Prostate gland (tissue), 2 donors: ENCODE measurements at regions not wholly inside any gene's neighbourhood (a gene's known extent, or its start where the extent isn't known, plus 50 kb on each side); places are given as distances from the start of the nearest gene placed in this dataset.
A peak's percentile ranks its signal among the peaks of the same experiment; 100 is the strongest.

ENCODE experiments used
- DNase-seq: peaks from one replicate; pipeline ENCODE4 v3.0.0-alpha.2; 2019; ENCODE audit warnings: low spot score
- H3K27ac ChIP-seq, 2 donors: fragments of 200-600 bp; sonication (generic); 2 replicates each; pipeline ENCODE4 v1.5.1; 2017 to 2019
- H3K27me3 ChIP-seq: fragments of 200-600 bp; sonication (generic); replicated peaks from 2 replicates; pipeline ENCODE4 v1.5.1; 2019; ENCODE audit not compliant: insufficient read depth
- H3K36me3 ChIP-seq, 2 donors: fragments of 200-600 bp; sonication (generic); 1 replicate in 1 of 2; 2 replicates in 1 of 2; pipeline versions ENCODE4 v1.5.1 to v1.8.1; 2017 to 2019
- H3K4me1 ChIP-seq: fragments of 200-600 bp; sonication (generic); replicated peaks from 2 replicates; pipeline ENCODE4 v1.5.1; 2019
- H3K4me3 ChIP-seq, 2 donors: fragments of 200-600 bp; sonication (generic); 2 replicates each; pipeline ENCODE4 v1.5.1; 2017 to 2019
- H3K9me3 ChIP-seq: fragments of 200-600 bp; sonication (generic); 2 replicates; pipeline ENCODE4 v1.5.1; 2017
- POLR2A ChIP-seq: fragments of 450-650 bp; IDR thresholded peaks from one replicate; pipeline ENCODE4 v1.6.1; 2016; ENCODE audit warnings: antibody characterized with exemption, mild to moderate bottlenecking
- POLR2AphosphoS5 ChIP-seq: sonication (generic); formaldehyde crosslinking; IDR thresholded peaks from one replicate; pipeline ENCODE4 v1.6.1; 2017; ENCODE audit warnings: antibody characterized with exemption
- WGBS: methylation state at CpG from one replicate; pipeline ENCODE4 v1.1.5; 2018; 5-methylcytosine and 5-hydroxymethylcytosine counted together
- intact Hi-C: fragments of 100-400 bp; cut with DNase I; formaldehyde crosslinking; loops from one replicate; pipeline ENCODE4 v1.14.2; 2022
- TF ChIP-seq, protein P1 (sequence below), 4 experiments: fragments of 200-600 bp in 2 of 4; fragments of 450-650 bp in 2 of 4; sonication (generic) in 2 of 4; IDR thresholded peaks; 1 replicate in 3 of 4; 2 replicates in 1 of 4; pipeline ENCODE4 v1.5.1; 2016 to 2019; ENCODE audit warnings: antibody characterized with exemption in 4 of 4, mild to moderate bottlenecking in 2 of 4, moderate library complexity in 2 of 4

DNA sequence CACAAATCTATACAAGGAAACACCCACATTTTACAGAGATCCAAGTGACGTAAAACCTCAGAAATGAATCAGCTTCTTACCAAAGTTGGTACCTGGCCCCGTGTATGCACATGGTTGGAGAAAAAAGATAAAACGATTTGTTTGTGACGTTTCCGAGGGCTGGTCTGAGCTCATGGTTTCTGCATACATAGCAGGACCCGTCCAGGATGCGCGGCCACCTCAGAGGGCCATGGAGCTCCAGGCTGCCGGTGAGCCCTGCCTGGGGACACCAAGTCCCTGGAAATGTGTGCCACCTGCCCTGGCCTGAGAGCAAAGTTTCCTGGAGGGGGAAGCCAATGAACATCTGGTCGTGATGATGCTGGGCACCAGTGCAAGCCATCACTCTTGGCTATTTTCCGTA lies 402.6 kb upstream of the MKI67 start:
- TF ChIP-seq POLR2AphosphoS5 (no peak), POLR2A (no peak)
- TF ChIP-seq, protein P1, sequence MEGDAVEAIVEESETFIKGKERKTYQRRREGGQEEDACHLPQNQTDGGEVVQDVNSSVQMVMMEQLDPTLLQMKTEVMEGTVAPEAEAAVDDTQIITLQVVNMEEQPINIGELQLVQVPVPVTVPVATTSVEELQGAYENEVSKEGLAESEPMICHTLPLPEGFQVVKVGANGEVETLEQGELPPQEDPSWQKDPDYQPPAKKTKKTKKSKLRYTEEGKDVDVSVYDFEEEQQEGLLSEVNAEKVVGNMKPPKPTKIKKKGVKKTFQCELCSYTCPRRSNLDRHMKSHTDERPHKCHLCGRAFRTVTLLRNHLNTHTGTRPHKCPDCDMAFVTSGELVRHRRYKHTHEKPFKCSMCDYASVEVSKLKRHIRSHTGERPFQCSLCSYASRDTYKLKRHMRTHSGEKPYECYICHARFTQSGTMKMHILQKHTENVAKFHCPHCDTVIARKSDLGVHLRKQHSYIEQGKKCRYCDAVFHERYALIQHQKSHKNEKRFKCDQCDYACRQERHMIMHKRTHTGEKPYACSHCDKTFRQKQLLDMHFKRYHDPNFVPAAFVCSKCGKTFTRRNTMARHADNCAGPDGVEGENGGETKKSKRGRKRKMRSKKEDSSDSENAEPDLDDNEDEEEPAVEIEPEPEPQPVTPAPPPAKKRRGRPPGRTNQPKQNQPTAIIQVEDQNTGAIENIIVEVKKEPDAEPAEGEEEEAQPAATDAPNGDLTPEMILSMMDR (IDR thresholded peaks at IDR 0.05) = no peak
- Histone ChIP-seq H3K4me3 (no peak overlapping the region), H3K4me1 (no peaks in the 10 kb centered on the region), H3K27ac (no peak overlapping the region), H3K27me3 (peaks cover 3% of the 10 kb centered on the region), H3K36me3 (no peaks in the 10 kb centered on the region), H3K9me3 (no peaks in the 10 kb centered on the region)
- no peak for DNase-seq
- 78% methylated on average over 11 of the region's 11 CpGs for WGBS
- intact Hi-C loops = no loop called here

DNA sequence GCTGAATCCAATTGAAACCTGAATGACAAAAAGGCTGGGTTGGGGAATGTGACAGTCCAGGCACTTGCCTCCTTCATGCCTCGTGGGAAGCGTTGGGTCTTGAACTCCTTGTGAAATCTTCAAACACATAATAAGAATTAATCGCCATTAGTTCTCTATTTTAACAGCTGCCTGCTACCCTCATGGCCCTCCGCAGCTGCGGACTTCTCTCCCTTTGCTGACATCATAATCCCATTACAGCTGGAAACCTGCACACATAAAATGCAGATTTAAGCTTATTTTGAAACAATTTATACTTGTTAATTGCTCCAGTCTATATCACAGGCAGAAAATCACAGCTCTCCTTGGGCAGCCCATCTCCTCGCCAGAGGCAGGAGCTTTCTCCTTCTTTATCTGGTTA lies 403.0 kb upstream of the MKI67 start:
- Histone ChIP-seq H3K27me3 (peaks cover 3% of the 10 kb centered on the region), H3K4me3 (no peak overlapping the region), H3K4me1 (no peaks in the 10 kb centered on the region), H3K9me3 (no peaks in the 10 kb centered on the region), H3K36me3 (no peaks in the 10 kb centered on the region), H3K27ac (no peak overlapping the region)
- TF ChIP-seq, protein P1 (IDR thresholded peaks at IDR 0.05) = no peak
- TF ChIP-seq POLR2AphosphoS5 (no peak), POLR2A (no peak)
- 81% methylated on average over 6 of the region's 6 CpGs for WGBS
- intact Hi-C loops = no loop called here
- DNase-seq = no peak

DNA sequence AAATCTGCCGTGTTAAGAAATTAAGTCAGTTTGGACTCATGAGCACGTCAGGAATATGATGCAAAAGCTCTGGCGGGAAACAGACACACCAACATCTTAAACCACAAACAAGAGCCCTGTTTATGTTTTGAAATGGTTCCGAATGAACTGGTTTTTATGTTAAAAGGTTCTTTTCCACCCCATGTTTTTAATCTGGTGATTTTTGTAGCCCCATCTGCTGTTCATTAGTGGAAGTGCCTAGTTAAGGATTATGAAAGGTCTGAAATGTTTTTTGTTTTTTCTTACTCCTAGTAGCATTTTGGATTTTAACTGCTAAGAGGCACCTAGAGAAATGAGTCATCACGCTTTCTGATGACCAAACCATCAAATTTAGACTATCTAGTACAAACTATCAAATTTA lies 404.1 kb upstream of the MKI67 start:
- TF ChIP-seq, protein P1 (IDR thresholded peaks at IDR 0.05) = peak; percentile 27 to 66 (median 58)
- no peak for TF ChIP-seq POLR2AphosphoS5
- no peaks in the 10 kb centered on the region for H3K36me3 ChIP-seq
- peaks cover 3% of the 10 kb centered on the region for H3K27me3 ChIP-seq
- 40% methylated on average over 5 of the region's 5 CpGs for WGBS
- H3K9me3 ChIP-seq = no peaks in the 10 kb centered on the region
- H3K4me3 ChIP-seq = no peak overlapping the region
- H3K4me1 ChIP-seq = no peaks in the 10 kb centered on the region
- no peak for DNase-seq
- H3K27ac ChIP-seq = no peak overlapping the region
- intact Hi-C loops = no loop called here

- Histone ChIP-seq H3K27ac (no peak overlapping the region), H3K4me3 (no peak overlapping the region), H3K27me3 (peaks cover 3% of the 10 kb centered on the region), H3K36me3 (no peaks in the 10 kb centered on the region), H3K4me1 (no peaks in the 10 kb centered on the region), H3K9me3 (no peaks in the 10 kb centered on the region)
- WGBS = 75% methylated on average over 2 of the region's 2 CpGs
- DNase-seq = no peak
- intact Hi-C loops = no loop called here
- TF ChIP-seq, protein P1 (IDR thresholded peaks at IDR 0.05) = no peak
- TF ChIP-seq POLR2AphosphoS5 (no peak), POLR2A (no peak)
Measured at GRCh38 chr10:128530946-128531345, 404.7 kb upstream of the MKI67 start.

- Histone ChIP-seq H3K27ac (no peak overlapping the region), H3K36me3 (no peaks in the 10 kb centered on the region), H3K9me3 (no peaks in the 10 kb centered on the region), H3K27me3 (no peaks in the 10 kb centered on the region), H3K4me3 (no peak overlapping the region), H3K4me1 (no peaks in the 10 kb centered on the region)
- intact Hi-C loops = no loop called here
- TF ChIP-seq, protein P1 (IDR thresholded peaks at IDR 0.05) = no peak
- TF ChIP-seq POLR2A (no peak), POLR2AphosphoS5 (no peak)
- WGBS = 64% methylated on average over 5 of the region's 5 CpGs
- no peak for DNase-seq
Measured at GRCh38 chr10:128534686-128535085, 408.5 kb upstream of the MKI67 start.
